Fibroblast of skin of right quadriceps (primary cell): ENCODE measurements at regions not wholly inside any gene's neighbourhood (a gene's known extent, or its start where the extent isn't known, plus 50 kb on each side); places are given as distances from the start of the nearest gene placed in this dataset.

Source experiments
- DNase-seq: peaks from one replicate; pipeline ENCODE4 v3.0.0-alpha.2; 2013

DNA sequence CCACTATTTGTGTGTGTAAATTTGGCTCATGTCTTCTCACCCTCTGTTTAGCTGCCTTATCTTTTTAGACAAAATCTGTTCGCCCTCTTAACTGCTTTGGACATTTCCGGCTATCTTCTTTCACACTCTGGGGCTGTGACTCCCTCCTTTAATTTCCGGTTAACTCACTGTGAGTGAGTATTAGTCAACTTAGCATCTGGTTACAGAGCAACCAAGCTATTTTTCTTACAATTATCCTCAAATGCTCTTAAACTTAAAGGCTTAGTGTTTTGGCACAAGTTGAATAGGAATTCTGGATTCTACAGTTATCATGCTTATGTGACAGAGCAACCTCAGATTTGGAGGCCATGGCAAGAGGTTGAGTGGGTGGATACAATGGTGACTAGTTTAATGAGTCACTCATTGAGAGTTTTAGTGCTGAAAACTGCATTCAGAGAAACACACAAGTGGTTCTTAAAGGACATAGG, 177.6 kb upstream of the SEMA3A start:
- peak; percentile 96 for DNase-seq

- DNase-seq: peak; percentile 8
These were observed 175.5 kb upstream of the SEMA3A start for GRCh38 chr7:84370114-84370513.

DNA sequence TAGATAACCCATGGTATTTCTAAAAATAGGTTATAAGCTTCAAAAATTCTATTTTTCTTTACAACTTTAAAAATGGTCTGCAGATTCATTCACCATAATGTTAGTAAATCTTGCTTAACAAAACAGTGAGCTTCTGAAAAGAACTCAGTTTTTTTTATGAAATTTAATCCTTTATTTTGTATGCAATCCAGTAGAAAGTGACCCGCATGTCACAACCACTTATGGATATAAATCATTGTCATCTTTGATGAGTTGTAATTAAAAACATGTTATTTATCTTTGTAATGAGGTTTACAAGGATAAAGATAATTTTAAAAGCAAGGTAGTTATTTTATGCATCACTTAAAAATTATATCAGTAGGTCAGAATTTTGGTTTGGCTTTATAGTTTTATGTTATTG, 173.5 kb upstream of the SEMA3A start:
- DNase-seq: no peak

DNA sequence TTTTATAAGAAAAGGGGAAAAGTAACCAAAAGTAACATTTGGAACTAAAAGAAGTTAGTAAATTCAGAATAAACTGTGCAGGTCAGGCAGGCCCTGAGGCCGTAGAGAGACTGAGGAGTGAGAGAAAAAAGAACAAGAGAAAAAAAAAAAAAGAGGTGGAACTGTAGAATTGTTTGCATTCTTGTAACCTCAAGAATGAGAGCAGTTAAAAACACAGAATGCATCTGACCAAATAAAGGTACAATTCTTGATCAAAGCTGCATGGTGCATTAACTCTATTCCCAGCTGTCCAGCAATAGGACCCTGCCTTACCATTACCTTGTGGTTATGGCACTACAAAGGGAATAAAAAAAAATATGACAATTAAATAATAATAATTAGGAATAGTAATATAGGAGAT, 170.1 kb upstream of the SEMA3A start:
- peak; percentile 40 for DNase-seq

- DNase-seq: no peak
These were observed 169.2 kb upstream of the SEMA3A start for GRCh38 chr7:84363741-84364140.

DNA sequence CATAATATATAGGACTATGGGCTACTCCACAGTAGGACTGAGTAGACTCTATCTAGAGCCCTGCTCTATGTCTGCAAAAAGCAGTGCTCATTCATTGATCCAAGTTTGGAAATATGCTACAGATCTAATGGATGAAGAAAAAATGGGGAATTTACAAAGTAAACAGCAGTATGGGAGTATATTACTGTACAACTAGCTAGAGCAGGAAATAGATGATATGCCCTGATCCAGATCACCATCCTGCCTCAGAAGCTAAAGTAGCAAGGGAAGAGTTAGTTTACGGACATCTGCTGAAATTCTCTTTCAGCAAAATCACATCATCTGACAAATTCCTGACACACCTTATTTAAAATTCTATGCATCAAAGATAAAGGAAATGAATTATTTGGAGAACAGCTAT, 168.2 kb upstream of the SEMA3A start:
- DNase-seq: no peak

- no peak for DNase-seq
These were observed 167.8 kb upstream of the SEMA3A start for GRCh38 chr7:84362360-84362759.

- no peak for DNase-seq
These were observed 160.3 kb upstream of the SEMA3A start for GRCh38 chr7:84354866-84355265.

GRCh38 chr7:84354030-84354429, 159.4 kb upstream of the SEMA3A start:
- DNase-seq: no peak

DNA sequence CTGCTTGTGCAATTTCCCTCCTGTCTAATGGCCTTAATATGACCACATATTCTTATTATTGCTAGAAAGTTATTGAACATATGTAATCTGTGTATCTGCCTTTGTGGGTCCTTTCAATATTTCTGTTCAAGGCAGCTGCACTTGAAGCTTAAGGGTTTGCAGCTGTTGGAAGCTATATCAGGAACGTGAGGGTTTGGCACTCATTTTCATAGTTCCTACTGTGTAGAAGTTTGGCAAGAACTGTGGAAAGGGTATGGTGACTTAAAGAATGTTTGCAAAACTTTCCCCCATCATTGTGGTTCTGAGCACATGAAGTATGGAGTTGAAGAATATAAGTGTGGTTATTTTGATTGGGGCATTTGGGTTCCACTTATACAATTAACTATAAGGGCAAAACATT, 144.7 kb upstream of the SEMA3A start:
- DNase-seq: peak; percentile 40

- DNase-seq: peak; percentile 64
These were observed 142.8 kb upstream of the SEMA3A start for GRCh38 chr7:84337429-84337828.

DNA sequence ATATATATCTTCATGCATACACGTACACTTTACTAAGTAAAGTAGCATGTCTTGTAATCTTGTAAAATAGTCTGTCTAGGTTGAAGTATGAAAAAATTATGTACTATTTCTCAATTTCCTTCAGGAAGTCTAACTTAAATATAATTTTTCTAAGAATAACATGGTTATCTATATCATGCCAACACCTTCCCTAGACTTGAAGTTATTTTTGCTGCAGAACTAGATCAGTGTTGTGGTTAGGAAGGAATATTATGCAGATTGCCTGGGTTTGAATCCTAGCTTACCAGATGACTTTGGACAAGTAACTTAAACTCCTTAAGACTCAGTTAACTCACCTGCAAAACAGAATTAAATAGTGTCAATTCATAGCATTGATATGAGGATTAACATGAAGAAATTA, 142.2 kb upstream of the SEMA3A start:
- no peak for DNase-seq

DNA sequence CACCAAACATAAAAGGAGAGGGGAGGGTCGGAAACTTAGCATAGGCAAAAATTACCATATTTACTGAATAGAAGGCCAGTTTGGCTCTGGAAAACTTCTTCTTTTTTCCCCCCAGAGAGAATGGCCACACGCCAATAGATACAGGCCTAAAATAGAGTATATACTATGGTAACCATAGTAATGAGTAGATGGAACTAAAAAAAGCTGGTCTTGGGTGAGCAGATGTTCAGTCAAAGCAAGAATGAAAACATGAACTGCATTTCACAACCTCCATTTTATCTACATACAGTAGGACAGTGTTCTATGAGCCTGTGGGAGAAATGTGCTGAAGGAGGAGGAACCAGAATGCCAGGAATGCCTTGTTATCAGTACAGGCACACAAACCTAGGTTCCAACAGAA, 141.7 kb upstream of the SEMA3A start:
- DNase-seq: peak; percentile 46

- peak; percentile 14 for DNase-seq
These were observed 137.0 kb upstream of the SEMA3A start for GRCh38 chr7:84331616-84332015.

DNA sequence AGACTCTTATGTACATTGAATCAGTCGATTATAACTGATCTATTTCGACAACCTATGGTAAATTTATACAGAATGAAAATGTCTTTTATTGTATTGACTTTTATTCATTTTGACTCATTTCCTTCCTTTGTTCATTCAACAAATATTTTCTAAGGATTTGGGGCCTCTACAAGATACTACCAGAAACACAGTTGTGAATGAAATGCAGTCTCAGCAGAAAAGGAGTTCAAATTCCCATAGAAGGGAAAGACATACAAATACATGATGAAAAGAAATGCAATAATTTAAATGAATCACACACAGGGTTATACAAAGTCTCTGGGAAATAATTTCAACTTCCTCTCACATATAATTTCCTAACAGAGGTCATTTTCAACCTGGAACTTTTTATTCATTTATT, 134.0 kb upstream of the SEMA3A start:
- peak; percentile 5 for DNase-seq

DNA sequence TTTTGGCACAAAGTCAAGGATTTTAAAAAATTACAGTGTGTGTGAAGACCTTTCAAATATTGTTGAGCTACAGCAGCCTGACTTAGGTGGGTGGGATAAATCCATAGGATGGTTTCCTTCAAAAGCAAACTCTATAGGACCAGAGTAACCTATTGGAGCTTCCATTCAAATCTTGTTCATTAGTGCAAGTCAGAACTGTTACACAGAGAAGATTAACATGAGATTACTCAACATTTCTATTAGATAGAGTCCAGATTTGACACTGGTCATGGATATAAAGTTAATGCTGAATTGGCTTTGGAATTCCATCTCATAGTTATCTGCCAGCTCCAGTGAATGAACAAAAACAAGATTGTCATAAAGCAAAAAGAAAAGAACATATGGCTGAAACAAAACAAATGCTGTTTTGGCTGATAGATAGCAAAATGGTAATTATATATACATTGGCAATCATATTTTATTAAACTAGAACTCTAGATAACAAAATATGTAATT, 129.6 kb upstream of the SEMA3A start:
- DNase-seq: no peak

DNA sequence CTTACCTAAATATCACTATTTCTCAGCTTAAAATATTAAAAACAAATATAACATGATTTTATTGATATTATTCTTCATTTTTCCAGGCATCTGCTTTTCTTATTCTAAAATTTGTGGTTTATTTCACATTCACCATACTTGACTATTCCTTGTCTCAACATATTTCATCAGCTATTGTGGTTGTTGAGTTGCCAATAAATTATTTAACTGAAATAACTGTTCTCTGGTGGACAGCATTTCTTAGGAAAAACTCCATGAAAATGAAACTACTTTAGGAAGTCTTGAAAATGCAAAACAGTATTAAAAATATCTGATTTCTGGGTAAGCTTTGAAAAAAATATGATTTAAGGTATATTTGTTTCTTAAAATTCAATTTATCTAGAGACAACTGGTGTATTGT, 122.9 kb upstream of the SEMA3A start:
- peak; percentile 45 for DNase-seq

- no peak for DNase-seq
These were observed 119.7 kb upstream of the SEMA3A start for GRCh38 chr7:84314263-84314662.

DNA sequence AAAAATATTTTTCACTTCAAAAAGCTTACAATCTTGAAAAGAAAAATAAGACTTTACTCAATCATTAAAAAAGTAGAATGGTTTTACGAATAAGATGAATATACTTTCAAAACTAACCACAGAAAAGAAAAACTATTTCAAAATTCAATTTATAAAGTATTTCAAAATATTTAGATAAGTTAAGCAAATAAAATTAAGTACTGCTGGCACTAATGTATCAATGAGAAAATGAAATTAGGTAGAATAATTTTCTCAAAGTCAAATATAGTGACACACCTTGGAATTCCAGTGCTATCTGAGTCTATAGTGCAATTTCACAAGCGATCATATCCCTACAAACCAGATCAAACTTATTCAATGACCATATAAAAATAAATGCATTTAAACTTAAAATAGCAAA, 109.8 kb upstream of the SEMA3A start:
- DNase-seq: no peak

DNA sequence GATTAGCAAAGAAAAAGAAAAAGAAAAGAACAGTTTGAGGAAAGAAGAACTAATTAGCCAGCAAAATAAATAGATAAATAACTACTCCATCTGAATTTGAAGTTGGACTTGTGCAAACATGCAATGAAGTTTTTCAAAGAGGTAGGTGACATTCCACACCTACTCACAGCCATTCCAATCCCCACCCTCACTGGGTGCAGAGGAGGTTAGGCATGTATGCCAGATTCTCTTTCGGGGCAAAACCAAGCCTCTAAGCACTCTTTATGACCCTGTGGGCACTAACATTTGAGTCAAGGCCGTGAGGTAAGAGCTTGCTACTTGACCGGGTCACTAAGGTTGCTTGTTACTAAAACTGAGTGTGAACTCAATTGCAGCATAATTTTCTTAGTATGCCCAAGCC, 108.4 kb upstream of the SEMA3A start:
- no peak for DNase-seq

- peak; percentile 39 for DNase-seq
These were observed 103.0 kb upstream of the SEMA3A start for GRCh38 chr7:84297616-84298015.

DNA sequence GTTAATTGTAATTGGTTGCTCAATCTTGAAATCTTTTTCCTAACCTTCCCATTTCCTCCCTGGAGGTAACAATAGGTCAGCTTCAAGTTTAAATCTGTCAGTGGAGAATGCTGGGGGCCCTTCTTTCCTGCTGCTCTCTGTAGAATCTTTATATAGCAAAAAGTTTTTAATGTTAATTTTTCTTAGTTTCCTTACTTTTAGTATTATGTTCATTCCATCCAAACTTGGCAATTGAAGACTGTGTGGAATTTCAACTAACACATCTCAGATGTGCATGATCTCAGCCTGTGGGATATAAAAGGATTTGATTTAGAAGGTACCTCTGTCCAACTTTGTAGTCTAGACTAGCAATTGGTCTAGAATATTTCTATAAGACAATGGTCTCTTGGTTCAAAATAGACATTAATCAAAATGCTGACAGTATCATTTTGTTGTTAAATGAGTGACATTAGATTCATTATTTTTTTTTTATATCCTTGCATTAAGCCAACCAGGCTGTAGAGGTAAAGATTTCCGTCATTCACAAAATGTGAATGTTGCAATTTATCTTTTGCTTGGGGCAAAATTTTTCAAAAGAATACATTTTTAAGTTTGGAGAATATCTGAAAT, 100.4 kb upstream of the SEMA3A start:
- peak; percentile 53 for DNase-seq

DNA sequence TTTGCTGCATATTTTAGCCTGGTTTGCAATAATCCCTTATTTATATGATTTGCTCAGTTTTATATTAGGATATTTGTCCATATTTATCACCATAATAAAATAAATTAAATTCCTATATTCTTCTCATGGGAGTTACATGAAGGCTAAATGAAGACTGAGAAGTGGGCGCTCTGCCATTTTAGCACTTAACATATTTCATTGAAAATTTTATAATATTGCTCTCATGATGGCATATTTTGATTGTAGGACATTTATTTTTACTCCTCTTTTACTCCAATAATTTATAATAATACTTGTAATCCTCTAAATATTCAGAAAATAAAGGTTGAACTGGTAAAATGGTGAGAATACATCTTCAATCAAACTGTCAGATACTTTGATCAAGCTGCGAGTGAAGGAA, 99.8 kb upstream of the SEMA3A start:
- no peak for DNase-seq

GRCh38 chr7:84291756-84292155, 97.2 kb upstream of the SEMA3A start:
- no peak for DNase-seq

- no peak for DNase-seq
These were observed 89.2 kb upstream of the SEMA3A start for GRCh38 chr7:84283798-84284197.
